ENCODE measurements at regions not wholly inside any gene's neighbourhood (a gene's known extent, or its start where the extent isn't known, plus 50 kb on each side); places are given as distances from the start of the nearest gene placed in this dataset.

DNA sequence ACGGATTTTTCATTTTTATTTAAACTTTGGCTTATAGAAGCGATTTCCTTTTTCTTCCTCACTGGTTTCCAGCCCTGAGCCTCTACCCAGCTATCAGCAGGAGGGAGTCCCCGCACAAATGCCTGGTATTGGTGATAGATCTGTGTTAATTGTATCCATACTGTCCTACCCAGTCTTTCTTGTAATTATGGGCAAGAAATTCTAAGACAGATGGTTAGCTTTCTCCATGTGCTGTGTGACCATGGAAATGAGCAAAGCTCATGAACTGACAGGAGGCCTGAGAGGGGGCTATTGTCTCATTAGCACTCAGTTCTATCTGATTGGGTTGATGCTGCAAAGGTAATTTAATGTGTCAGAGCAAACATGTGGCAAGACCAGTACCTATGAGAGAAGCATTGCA is 108.1 kb upstream of the IVNS1ABP start:
- Mint-ChIP-seq H3K4me1 (ENCODE audit: low read depth) (peaks cover 21% of the 10 kb centered on the region), H3K36me3 (ENCODE audit: low read depth) (0 out of 2 replicates have a peak, but pooled peaks cover 5% of the 10 kb centered on the region), H3K9me3 (no peaks in the 10 kb centered on the region), H3K27ac (no peak overlapping the region), H3K27me3 (ENCODE audit: insufficient read depth) (peaks cover 9% of the 10 kb centered on the region; the same call in 1 of the 2 replicates), H3K4me3 (no peak overlapping the region)
- TF ChIP-seq, protein P1, sequence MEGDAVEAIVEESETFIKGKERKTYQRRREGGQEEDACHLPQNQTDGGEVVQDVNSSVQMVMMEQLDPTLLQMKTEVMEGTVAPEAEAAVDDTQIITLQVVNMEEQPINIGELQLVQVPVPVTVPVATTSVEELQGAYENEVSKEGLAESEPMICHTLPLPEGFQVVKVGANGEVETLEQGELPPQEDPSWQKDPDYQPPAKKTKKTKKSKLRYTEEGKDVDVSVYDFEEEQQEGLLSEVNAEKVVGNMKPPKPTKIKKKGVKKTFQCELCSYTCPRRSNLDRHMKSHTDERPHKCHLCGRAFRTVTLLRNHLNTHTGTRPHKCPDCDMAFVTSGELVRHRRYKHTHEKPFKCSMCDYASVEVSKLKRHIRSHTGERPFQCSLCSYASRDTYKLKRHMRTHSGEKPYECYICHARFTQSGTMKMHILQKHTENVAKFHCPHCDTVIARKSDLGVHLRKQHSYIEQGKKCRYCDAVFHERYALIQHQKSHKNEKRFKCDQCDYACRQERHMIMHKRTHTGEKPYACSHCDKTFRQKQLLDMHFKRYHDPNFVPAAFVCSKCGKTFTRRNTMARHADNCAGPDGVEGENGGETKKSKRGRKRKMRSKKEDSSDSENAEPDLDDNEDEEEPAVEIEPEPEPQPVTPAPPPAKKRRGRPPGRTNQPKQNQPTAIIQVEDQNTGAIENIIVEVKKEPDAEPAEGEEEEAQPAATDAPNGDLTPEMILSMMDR (IDR thresholded peaks at IDR 0.05), result no peak
- DNase-seq, result no peak

DNA sequence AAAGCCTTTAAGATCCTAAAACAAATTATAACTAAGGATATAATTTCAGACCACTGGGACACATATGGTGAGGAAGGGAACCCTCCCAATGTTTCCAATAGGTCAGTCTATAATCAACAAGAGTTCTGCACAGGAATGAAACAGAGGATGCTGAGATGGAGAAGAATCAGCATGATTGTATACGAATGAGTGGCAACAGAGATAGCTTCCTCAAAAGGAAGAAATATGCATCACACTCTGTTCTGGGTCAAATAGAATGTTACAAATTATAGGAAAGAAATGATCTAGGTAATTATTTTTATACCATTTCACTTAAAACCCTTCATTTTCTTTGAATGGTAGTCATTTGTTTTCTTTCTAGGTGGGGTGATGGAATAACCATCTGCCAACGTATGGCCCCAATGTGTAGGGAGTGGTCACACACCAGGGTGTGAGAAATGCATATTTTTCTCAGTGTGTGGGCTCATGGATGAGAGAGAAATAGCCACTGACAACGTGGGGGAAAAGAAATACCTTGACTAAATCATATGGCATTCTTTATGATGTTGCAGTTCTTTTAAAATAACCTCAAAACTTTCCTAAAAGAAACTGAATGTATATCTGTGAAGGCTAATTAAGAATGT is 104.6 kb upstream of the IVNS1ABP start:
- no peaks in the 10 kb centered on the region for H3K36me3 Mint-ChIP-seq (ENCODE audit: low read depth)
- TF ChIP-seq, protein P1 (IDR thresholded peaks at IDR 0.05), result no peak
- no peaks in the 10 kb centered on the region for H3K9me3 Mint-ChIP-seq
- H3K27ac Mint-ChIP-seq, result no peak overlapping the region
- no peak for DNase-seq
- H3K4me3 Mint-ChIP-seq, result no peak overlapping the region
- peaks cover 11% of the 10 kb centered on the region; the same call in 1 of the 2 replicates for H3K27me3 Mint-ChIP-seq (ENCODE audit: insufficient read depth)
- H3K4me1 Mint-ChIP-seq (ENCODE audit: low read depth), result peaks cover 11% of the 10 kb centered on the region

DNA sequence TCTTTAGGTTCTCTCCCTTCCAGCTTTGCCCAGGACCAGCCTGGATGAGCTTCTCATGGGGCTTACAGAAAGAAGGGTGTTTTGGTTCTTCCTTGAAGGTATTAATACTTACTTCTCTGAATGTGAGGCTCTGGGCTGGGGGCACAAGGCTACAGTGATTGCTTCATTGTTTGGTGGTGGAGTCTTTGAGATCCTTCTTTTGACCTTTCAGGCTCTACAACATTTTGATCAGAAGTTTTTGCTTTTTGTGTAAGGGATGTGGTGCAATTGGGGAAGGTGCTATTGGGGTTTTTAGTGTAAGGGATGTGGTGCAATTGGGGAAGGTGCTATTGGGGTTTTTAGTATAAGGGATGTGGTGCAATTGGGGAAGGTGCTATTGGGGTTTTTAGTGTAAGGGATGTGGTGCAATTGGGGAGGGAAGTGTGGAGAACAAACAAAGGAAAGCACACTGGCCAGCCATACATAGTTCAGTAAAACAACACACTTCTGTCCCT is 103.6 kb upstream of the IVNS1ABP start:
- no peak for DNase-seq
- TF ChIP-seq, protein P1 (IDR thresholded peaks at IDR 0.05), result no peak
- Mint-ChIP-seq H3K9me3 (no peaks in the 10 kb centered on the region), H3K4me1 (ENCODE audit: low read depth) (0 out of 2 replicates have a peak, but pooled peaks cover 5% of the 10 kb centered on the region), H3K27ac (no peak overlapping the region), H3K27me3 (ENCODE audit: insufficient read depth) (peaks cover 11% of the 10 kb centered on the region; the same call in 1 of the 2 replicates), H3K36me3 (ENCODE audit: low read depth) (no peaks in the 10 kb centered on the region), H3K4me3 (no peak overlapping the region)

DNA sequence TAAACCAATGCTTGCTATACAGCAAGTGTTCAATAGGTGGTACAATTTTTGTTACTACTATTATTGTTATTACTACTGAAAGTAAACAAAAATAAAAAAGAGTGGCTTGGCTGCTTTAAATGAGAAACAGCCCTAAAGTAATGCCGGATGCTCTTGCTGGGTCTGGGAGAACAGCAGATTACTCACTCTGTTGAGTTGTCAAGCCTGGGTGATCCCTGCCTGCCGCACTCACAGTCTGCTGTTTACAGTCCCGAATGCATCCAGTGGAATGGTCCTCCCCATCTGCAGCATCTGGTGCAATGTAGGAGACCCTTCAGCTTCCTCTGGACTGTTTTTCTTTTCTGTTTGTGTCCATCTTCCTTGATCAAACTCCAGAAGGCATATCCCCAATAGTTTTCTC is 102.7 kb upstream of the IVNS1ABP start:
- H3K27ac Mint-ChIP-seq, result no peak overlapping the region
- 0 out of 2 replicates have a peak, but pooled peaks cover 5% of the 10 kb centered on the region for H3K4me1 Mint-ChIP-seq (ENCODE audit: low read depth)
- H3K9me3 Mint-ChIP-seq, result no peaks in the 10 kb centered on the region
- H3K36me3 Mint-ChIP-seq (ENCODE audit: low read depth), result no peaks in the 10 kb centered on the region
- TF ChIP-seq, protein P1 (IDR thresholded peaks at IDR 0.05), result 0 out of 2 replicates have a peak, but pooled peaks have one; percentile 24
- DNase-seq, result peak; percentile 43
- H3K27me3 Mint-ChIP-seq (ENCODE audit: insufficient read depth), result peaks cover 7% of the 10 kb centered on the region; the same call in 1 of the 2 replicates
- no peak overlapping the region for H3K4me3 Mint-ChIP-seq

DNA sequence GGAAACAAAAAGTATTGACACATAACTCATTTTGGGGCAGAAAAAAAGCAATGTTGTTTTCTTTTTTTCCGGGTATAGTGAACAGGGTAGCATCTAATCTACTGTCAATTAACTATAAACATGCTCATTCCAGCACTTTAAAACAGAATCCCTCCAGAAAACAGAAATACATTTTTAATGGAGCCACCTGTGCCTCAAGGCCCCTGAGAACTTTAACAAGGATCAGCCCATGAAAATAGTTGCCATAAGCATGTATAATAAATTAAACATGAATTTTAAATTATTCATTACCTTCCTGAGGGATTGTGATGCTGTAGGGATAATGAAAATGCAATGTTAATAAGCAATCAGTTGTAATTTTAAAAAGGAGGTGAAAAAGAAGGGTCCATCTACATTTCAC is 101.4 kb upstream of the IVNS1ABP start:
- Mint-ChIP-seq H3K36me3 (ENCODE audit: low read depth) (no peaks in the 10 kb centered on the region), H3K27me3 (ENCODE audit: insufficient read depth) (peaks cover 6% of the 10 kb centered on the region; the same call in 1 of the 2 replicates), H3K4me3 (no peak overlapping the region), H3K27ac (no peak overlapping the region), H3K4me1 (ENCODE audit: low read depth) (0 out of 2 replicates have a peak, but pooled peaks cover 5% of the 10 kb centered on the region), H3K9me3 (no peaks in the 10 kb centered on the region)
- DNase-seq, result no peak
- TF ChIP-seq, protein P1 (IDR thresholded peaks at IDR 0.05), result no peak

All from HFFc6 (cell line).